ENCODE measurements at regions not wholly inside any gene's neighbourhood (a gene's known extent, or its start where the extent isn't known, plus 50 kb on each side); places are given as distances from the start of the nearest gene placed in this dataset.
"Not testable (repeated sequence)": the region's sequence is repeated elsewhere in the genome, so short reads cannot be mapped to it uniquely, and the experiment has no call there.

DNA sequence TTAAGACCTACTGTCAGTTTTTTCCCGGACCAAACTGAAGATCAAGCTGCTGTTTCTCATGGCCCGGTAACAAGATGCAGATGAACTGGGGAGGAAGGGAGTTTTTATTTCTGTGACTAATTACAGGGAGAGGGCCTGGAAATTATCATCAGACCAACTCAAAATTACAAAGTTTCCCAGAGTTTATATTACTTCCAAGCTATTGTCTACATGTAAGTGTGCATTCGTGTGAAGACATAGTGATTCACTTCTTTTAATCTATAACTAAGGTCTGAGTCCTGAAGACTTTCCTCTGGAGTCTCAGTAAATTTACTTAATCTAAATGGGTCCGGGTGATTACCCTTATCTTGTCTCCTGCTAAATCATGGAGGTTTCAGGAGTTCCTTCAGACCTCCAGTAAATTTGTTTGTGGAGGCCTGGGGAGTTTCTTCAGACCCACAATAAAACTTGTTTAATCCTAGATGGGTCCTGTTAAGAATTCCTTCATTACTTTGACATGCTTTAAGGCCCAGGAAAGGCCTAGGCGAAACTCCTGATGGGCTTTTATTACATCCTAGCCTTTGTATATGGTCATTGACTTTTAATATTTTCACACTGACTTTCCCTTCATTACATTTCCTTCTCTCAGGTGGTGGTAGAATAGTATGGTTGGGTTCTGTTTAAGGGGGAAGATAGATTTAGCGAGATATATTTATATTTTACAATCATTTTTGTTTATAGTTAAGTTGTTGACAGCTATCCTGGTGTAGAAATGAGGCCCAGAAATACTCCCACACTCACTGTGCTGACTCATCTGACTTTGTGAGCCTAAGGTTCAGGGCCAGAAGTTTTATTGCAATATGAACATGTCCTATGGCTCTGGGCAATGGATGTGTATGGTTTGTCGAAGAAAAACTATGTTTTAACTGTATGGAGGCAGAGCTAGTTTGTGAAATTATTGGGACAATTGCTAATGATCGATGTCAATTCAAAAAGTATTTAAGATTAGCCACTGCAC lies 627.0 kb upstream of the FBXO33 start:
- intact Hi-C loops (cut with DNase I, micrococcal nuclease): no loop called here
- no peak overlapping the region for H3K27ac Mint-ChIP-seq
- no peaks in the 10 kb centered on the region for H3K4me1 Mint-ChIP-seq
- no peaks in the 10 kb centered on the region for H3K27me3 Mint-ChIP-seq
- POLR2A ChIA-PET: interaction anchor here (0.6 kb wide), 1 partner anchor 339 kb away, joined by 3 read pairs; no protein-coding TSS in a partner anchor
- CTCF ChIA-PET: no interaction called here
- DNase-seq (no peak), ATAC-seq (no peak)
- no peak overlapping the region for H3K4me3 Mint-ChIP-seq
- peaks cover 8% of the 10 kb centered on the region for H3K9me3 Mint-ChIP-seq (ENCODE audit: low read depth)
- no peaks in the 10 kb centered on the region for H3K36me3 Mint-ChIP-seq (ENCODE audit: low read depth)

DNA sequence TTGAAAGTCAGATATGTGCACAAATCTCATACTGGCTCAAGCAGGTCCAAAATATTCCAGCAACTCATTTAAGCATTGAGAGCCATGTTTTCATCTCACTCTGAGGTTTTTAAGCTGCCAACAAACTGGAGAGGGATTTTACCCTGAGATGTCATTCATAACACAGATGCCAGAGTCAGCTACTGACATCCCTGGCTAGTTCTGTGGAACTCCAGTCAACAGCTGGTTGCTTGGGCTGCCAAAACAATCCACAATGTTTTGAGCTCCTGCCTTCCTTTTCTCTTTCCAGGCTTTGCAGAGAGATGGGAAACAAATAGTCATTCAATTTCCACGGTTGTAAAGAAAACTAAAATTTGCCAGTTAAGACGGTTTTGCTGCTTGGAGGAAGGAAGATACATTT lies 621.2 kb upstream of the FBXO33 start:
- no peak overlapping the region for H3K27ac Mint-ChIP-seq
- H3K27me3 Mint-ChIP-seq: no peaks in the 10 kb centered on the region

DNA sequence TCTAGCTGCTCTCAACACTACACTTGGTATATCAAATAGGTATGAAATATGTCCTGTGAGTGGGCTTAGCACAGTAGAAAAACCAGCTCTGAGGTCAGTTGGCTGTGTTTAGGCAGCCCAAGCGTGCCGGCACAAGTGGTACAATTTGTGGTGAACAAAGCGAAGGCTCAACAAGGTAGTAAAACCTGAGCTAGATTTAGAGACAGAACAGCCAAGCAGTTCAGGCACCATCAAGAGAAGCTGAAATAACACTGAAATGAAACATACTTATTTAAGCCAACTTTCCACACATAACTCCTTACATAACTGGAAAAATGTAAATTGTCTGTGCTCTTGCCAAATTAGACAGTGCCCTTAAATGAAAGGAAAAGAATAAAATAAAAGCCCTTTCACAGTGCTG lies 596.8 kb upstream of the FBXO33 start:
- ChIA-PET POLR2A (no interaction called here), CTCF (no interaction called here)
- Mint-ChIP-seq H3K4me3 (no peak overlapping the region), H3K27me3 (no peaks in the 10 kb centered on the region), H3K27ac (no peak overlapping the region), H3K4me1 (no peaks in the 10 kb centered on the region), H3K9me3 (ENCODE audit: low read depth) (peaks cover 3% of the 10 kb centered on the region), H3K36me3 (ENCODE audit: low read depth) (no peaks in the 10 kb centered on the region)
- DNase-seq: no peak
- intact Hi-C loops (cut with DNase I, micrococcal nuclease): no loop called here
- no peak for ATAC-seq

More for the DNA sequence above, 621.2 kb upstream of the FBXO33 start:
- no peaks in the 10 kb centered on the region for H3K9me3 Mint-ChIP-seq (ENCODE audit: low read depth)
- CTCF ChIA-PET: no interaction called here
- POLR2A ChIA-PET: no interaction called here
- no peak overlapping the region for H3K4me3 Mint-ChIP-seq
- intact Hi-C loops (cut with DNase I, micrococcal nuclease): no loop called here
- ATAC-seq (no peak), DNase-seq (no peak)
- H3K36me3 Mint-ChIP-seq (ENCODE audit: low read depth): no peaks in the 10 kb centered on the region
- no peaks in the 10 kb centered on the region for H3K4me1 Mint-ChIP-seq

DNA sequence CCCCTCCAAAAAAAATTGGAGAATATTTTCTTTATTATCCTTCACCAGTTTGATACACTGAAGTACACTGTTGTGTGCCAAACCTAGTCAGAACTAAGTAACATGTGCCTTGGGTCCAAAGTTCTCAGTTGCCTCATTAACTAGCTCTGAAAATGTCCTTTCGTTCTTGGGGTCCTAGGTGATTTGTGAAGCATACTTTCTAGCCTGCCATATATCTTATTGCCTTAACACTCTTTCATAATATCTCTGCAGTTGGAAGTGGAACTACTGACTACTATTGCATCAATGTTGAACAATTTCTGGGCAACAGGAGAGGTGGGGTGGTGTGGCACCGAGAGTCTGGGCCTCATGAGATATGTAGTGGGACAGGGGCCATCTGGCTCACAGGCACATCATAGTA lies 592.9 kb upstream of the FBXO33 start:
- Mint-ChIP-seq H3K4me1 (no peaks in the 10 kb centered on the region), H3K36me3 (ENCODE audit: low read depth) (no peaks in the 10 kb centered on the region), H3K9me3 (ENCODE audit: low read depth) (peaks cover 6% of the 10 kb centered on the region), H3K27ac (no peak overlapping the region), H3K27me3 (no peaks in the 10 kb centered on the region), H3K4me3 (no peak overlapping the region)
- DNase-seq (no peak), ATAC-seq (no peak)
- POLR2A ChIA-PET: no interaction called here
- CTCF ChIA-PET: no interaction called here
- intact Hi-C loops (cut with DNase I, micrococcal nuclease): no loop called here

DNA sequence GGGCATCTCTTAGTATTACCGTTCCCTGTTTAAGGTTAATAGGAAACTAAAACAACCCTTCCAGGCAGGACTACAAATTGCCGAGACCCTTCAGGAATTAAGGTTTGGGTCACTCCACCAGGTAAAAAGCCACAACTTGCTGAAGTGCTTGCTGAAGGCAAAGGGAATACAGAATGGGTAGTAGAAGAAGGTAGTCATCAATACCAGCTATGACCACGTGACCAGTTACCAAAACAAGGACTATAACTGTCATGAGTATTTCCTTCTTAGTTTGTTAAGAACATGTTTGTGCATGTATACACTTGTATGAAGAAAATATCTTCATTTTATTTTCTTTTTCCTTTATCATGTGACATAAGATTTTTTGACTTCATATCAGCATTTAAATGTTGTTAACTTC lies 578.7 kb upstream of the FBXO33 start:
- CTCF ChIA-PET: no interaction called here
- DNase-seq (no peak), ATAC-seq (no peak)
- Mint-ChIP-seq H3K27me3 (no peaks in the 10 kb centered on the region), H3K4me3 (no peak overlapping the region), H3K9me3 (ENCODE audit: low read depth) (peaks cover 6% of the 10 kb centered on the region), H3K4me1 (no peaks in the 10 kb centered on the region), H3K36me3 (ENCODE audit: low read depth) (no peaks in the 10 kb centered on the region), H3K27ac (no peak overlapping the region)
- intact Hi-C loops (cut with DNase I, micrococcal nuclease): no loop called here
- POLR2A ChIA-PET: no interaction called here

DNA sequence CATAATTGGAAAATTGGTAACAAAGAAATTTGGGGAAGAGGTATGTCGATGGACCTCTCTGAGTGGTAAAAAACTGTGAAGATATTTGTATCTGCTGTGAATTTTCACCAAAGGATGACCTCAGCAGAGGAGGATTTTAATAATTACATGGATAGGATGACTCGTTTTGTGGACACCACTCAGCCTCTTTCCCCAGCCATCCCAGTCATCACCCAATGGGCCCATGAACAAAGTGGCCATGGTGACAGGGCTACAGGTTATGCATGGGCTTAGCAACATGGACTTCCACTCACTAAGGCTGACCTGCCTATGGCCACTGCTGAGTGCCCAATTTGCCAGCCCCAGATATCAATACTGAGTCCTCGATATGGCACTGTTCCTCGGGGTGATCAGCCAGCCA lies 577.5 kb upstream of the FBXO33 start:
- Mint-ChIP-seq H3K9me3 (ENCODE audit: low read depth) (peaks cover 6% of the 10 kb centered on the region), H3K4me3 (no peak overlapping the region), H3K36me3 (ENCODE audit: low read depth) (no peaks in the 10 kb centered on the region), H3K27me3 (no peaks in the 10 kb centered on the region), H3K27ac (no peak overlapping the region), H3K4me1 (no peaks in the 10 kb centered on the region)
- intact Hi-C loops (cut with DNase I, micrococcal nuclease): no loop called here
- CTCF ChIA-PET: no interaction called here
- DNase-seq: no peak
- ATAC-seq: no peak
- POLR2A ChIA-PET: no interaction called here

DNA sequence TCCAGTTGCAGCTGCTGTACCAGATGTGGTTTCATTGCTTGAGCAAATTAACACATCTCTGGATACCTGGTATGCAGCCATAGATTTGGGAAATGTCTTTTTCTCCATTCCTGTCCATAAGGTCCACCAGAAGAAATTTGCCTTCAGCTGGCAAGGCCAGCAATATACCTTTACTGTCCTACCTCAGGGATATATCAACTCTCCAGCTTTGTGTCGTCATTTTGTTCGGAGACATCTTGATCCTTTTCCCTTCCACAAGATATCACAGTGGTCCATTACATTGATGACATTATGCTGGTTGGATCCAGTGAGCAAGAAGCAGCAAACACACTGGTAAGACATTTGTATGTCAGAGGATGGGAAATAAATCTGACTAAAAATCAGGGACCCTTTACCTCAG lies 576.1 kb upstream of the FBXO33 start:
- H3K27ac Mint-ChIP-seq; intact Hi-C loops (cut with DNase I, micrococcal nuclease); H3K27me3 Mint-ChIP-seq; CTCF ChIA-PET; H3K9me3 Mint-ChIP-seq (ENCODE audit: low read depth); H3K4me3 Mint-ChIP-seq; H3K36me3 Mint-ChIP-seq (ENCODE audit: low read depth); H3K4me1 Mint-ChIP-seq; POLR2A ChIA-PET; ATAC-seq; DNase-seq: not testable (repeated sequence)

DNA sequence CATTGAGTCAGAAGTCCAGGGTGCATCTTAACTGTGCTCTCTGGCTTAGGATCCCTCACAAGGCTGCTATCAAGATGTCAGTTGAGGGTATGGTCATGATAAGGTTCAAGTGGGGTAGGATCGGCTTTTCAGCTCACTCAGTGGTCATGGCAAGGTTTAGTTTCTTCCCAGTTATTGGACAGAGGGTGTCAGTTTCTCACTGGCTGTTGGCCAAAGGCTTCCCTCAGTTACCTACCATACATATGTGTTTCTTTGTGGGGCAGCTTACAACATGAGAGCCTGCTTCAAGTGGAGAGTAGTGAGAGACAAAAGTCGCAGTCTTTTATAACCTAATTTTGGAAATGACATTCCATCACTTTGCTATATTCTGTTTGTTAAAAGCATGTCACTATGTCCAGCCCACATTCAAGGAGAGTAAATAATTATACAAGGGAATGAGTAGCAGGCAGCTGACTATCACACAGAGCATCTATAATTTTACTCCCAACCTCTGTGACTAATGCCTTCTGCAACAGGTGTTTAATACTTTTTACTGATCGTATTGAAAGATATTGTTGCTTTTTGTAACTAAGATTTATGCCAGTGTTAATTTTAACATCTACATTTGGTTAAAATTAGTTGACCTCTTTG lies 572.8 kb upstream of the FBXO33 start:
- ATAC-seq (no peak), DNase-seq (no peak)
- intact Hi-C loops (cut with DNase I, micrococcal nuclease): no loop called here
- no peak overlapping the region for H3K27ac Mint-ChIP-seq
- ChIA-PET POLR2A (no interaction called here), CTCF (interaction anchor here (1.1 kb wide), 1 partner anchor 70 kb away, joined by 4 read pairs; no protein-coding TSS in a partner anchor)
- no peaks in the 10 kb centered on the region for H3K27me3 Mint-ChIP-seq
- H3K4me3 Mint-ChIP-seq: no peak overlapping the region
- no peaks in the 10 kb centered on the region for H3K4me1 Mint-ChIP-seq
- peaks cover 2% of the 10 kb centered on the region for H3K9me3 Mint-ChIP-seq (ENCODE audit: low read depth)
- H3K36me3 Mint-ChIP-seq (ENCODE audit: low read depth): no peaks in the 10 kb centered on the region

DNA sequence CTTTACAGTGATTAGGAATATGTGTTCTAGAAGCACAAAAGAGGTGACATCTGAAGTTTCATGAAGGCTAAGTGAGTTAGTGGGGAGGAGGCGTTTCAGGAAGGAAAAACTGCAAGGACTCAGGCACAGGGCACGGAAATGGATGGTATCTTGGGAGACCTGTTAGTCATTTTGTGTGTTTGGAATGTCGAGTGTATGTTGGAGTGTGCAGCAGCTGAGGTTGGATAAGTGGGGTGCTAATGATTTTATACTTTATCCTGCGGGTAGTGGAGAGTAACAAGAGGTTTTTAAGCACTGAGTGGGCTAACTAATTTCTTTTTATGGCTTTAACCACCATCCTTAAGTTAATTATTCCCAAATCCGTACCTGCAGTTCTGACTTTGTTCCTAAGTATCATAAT lies 571.5 kb upstream of the FBXO33 start:
- intact Hi-C loops (cut with DNase I, micrococcal nuclease): no loop called here
- Mint-ChIP-seq H3K4me1 (no peaks in the 10 kb centered on the region), H3K27me3 (no peaks in the 10 kb centered on the region), H3K27ac (no peak overlapping the region), H3K9me3 (ENCODE audit: low read depth) (peaks cover 2% of the 10 kb centered on the region), H3K4me3 (no peak overlapping the region), H3K36me3 (ENCODE audit: low read depth) (no peaks in the 10 kb centered on the region)
- ATAC-seq: no peak
- DNase-seq: no peak
- ChIA-PET CTCF (interaction anchor here (1.1 kb wide), 1 partner anchor 72 kb away, joined by 4 read pairs; no protein-coding TSS in a partner anchor), POLR2A (no interaction called here)

DNA sequence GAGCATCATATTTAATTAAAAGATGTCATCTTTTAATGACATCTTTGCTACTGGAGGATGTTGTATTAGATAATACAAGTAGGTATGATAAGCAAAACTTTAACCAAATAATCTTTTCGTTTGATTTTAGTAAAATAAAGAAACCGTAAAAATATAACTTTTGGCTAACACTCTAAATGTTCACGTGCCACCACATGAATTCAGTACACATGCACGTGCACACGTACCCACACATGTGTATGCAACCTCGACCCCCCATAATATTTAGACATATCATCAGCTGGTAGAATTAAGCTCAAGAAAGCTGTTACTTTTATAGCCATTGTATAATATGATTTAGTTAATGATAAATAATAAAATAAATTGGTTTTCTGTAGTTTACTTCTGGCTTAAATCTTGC lies 566.6 kb upstream of the FBXO33 start:
- Mint-ChIP-seq H3K4me1 (no peaks in the 10 kb centered on the region), H3K36me3 (ENCODE audit: low read depth) (no peaks in the 10 kb centered on the region), H3K27ac (no peak overlapping the region), H3K4me3 (no peak overlapping the region), H3K9me3 (ENCODE audit: low read depth) (no peaks in the 10 kb centered on the region), H3K27me3 (no peaks in the 10 kb centered on the region)
- intact Hi-C loops (cut with DNase I, micrococcal nuclease): no loop called here
- CTCF ChIA-PET: interaction anchor here (1.6 kb wide), 1 partner anchor 17 kb away, joined by 4 read pairs; no protein-coding TSS in a partner anchor
- DNase-seq (no peak), ATAC-seq (no peak)
- POLR2A ChIA-PET: no interaction called here

DNA sequence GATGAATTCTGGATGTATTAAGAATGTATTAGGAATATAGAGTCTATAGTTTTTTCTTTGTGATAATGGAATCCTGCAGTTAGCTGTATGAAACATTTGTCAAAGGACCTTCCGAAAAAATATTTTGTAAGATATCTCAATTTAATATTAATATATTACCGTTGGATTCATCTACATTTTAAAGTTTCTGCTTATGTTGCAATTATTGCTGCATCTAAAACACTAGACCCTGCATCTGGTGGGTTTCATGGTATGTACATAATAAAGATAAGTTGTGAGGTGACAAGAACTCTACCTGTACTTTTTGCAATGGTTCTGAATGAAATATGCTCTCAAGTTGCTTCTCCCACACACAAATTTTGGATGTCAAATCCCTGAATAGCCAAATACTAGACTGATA lies 565.9 kb upstream of the FBXO33 start:
- Mint-ChIP-seq H3K4me1 (no peaks in the 10 kb centered on the region), H3K9me3 (ENCODE audit: low read depth) (no peaks in the 10 kb centered on the region), H3K4me3 (no peak overlapping the region), H3K27me3 (no peaks in the 10 kb centered on the region), H3K36me3 (ENCODE audit: low read depth) (no peaks in the 10 kb centered on the region), H3K27ac (no peak overlapping the region)
- ATAC-seq (no peak), DNase-seq (no peak)
- CTCF ChIA-PET: no interaction called here
- POLR2A ChIA-PET: no interaction called here
- intact Hi-C loops (cut with DNase I, micrococcal nuclease): no loop called here

DNA sequence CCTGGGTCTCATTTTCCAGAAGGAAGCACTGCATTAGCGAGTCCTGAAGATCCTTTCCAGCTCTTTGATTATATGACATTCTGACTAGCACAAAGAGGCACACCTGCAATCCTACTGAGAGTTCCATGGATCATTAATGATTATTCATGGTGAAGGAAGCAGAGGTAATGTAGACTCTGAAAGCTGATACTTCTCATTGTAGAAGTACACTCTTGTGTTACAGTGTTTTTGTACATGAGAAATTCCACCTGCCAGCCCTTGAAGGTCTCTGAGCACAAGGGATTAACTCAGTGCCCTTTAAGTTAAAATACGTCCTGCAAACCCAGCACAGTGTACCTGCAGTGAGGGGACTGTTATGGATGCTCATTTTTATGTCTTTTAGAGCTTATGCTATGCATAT lies 558.8 kb upstream of the FBXO33 start:
- intact Hi-C loops (cut with DNase I, micrococcal nuclease): no loop called here
- Mint-ChIP-seq H3K4me1 (no peaks in the 10 kb centered on the region), H3K27me3 (no peaks in the 10 kb centered on the region), H3K9me3 (ENCODE audit: low read depth) (peaks cover 3% of the 10 kb centered on the region), H3K27ac (no peak overlapping the region), H3K4me3 (no peak overlapping the region), H3K36me3 (ENCODE audit: low read depth) (no peaks in the 10 kb centered on the region)
- POLR2A ChIA-PET: no interaction called here
- DNase-seq (no peak), ATAC-seq (no peak)
- CTCF ChIA-PET: no interaction called here
